Activated naive CD4-positive, alpha-beta T cell treated with anti-CD3 and anti-CD28 coated beads, Interleukin-2, amount 10 ng/mL, durations not matched to agents 7 days and 5 days (primary cell): ENCODE measurements at regions not wholly inside any gene's neighbourhood (a gene's known extent, or its start where the extent isn't known, plus 50 kb on each side); places are given as distances from the start of the nearest gene placed in this dataset.

Experiments
- CTCF ChIA-PET: fragments of 350-600 bp; sonication (Branson Sonifier 250); formaldehyde crosslinking; loops from one replicate; lab custom pipeline; 2021; ENCODE audit warnings: antibody characterized with exemption; lab: Charles Lee
- DNase-seq: peaks from one replicate; pipeline ENCODE4 v3.0.0-alpha.2; 2020
- H3K27ac Mint-ChIP-seq: one replicate; pipeline ENCODE4 v1.8.0; 2021; ENCODE audit warnings: mild to moderate bottlenecking, moderate library complexity, mixed read lengths
- H3K27me3 Mint-ChIP-seq: one replicate; pipeline ENCODE4 v1.8.0; 2021; ENCODE audit warnings: mild to moderate bottlenecking, mixed read lengths
- H3K36me3 Mint-ChIP-seq: one replicate; pipeline ENCODE4 v1.8.0; 2021; ENCODE audit warnings: mixed read lengths
- H3K4me1 Mint-ChIP-seq: one replicate; pipeline ENCODE4 v1.8.0; 2021; ENCODE audit warnings: mixed read lengths
- H3K4me3 Mint-ChIP-seq: one replicate; pipeline ENCODE4 v1.8.0; 2021; ENCODE audit warnings: mild to moderate bottlenecking, moderate library complexity, mixed read lengths
- H3K9me3 Mint-ChIP-seq: one replicate; pipeline ENCODE4 v1.8.0; 2021; ENCODE audit warnings: mixed read lengths

GRCh38 chr1:188058801-188059200 is 1230.1 kb downstream of the PLA2G4A start:
- Mint-ChIP-seq H3K4me1 (no peaks in the 10 kb centered on the region), H3K27me3 (no peaks in the 10 kb centered on the region), H3K36me3 (no peaks in the 10 kb centered on the region), H3K4me3 (no peak overlapping the region), H3K9me3 (peaks cover 2% of the 10 kb centered on the region), H3K27ac (no peak overlapping the region)
- CTCF ChIA-PET, result no interaction called here
- DNase-seq, result no peak

GRCh38 chr1:188061881-188062280 is 1233.1 kb downstream of the PLA2G4A start:
- no peak for DNase-seq
- no peak overlapping the region for H3K27ac Mint-ChIP-seq
- no peaks in the 10 kb centered on the region for H3K36me3 Mint-ChIP-seq
- CTCF ChIA-PET, result no interaction called here
- no peak overlapping the region for H3K4me3 Mint-ChIP-seq
- H3K27me3 Mint-ChIP-seq, result no peaks in the 10 kb centered on the region
- H3K4me1 Mint-ChIP-seq, result no peaks in the 10 kb centered on the region
- H3K9me3 Mint-ChIP-seq, result peaks cover 17% of the 10 kb centered on the region

GRCh38 chr1:188062456-188062855 is 1233.7 kb downstream of the PLA2G4A start:
- CTCF ChIA-PET, result no interaction called here
- Mint-ChIP-seq H3K36me3 (no peaks in the 10 kb centered on the region), H3K4me1 (no peaks in the 10 kb centered on the region), H3K27me3 (no peaks in the 10 kb centered on the region), H3K27ac (no peak overlapping the region), H3K4me3 (no peak overlapping the region), H3K9me3 (peaks cover 17% of the 10 kb centered on the region)
- no peak for DNase-seq

GRCh38 chr1:188065917-188066316 is 1237.2 kb downstream of the PLA2G4A start:
- H3K9me3 Mint-ChIP-seq, result peaks cover 28% of the 10 kb centered on the region
- DNase-seq, result no peak

GRCh38 chr1:188070848-188071247 is 1242.1 kb downstream of the PLA2G4A start:
- CTCF ChIA-PET, result no interaction called here
- H3K4me3 Mint-ChIP-seq, result no peak overlapping the region
- peaks cover 21% of the 10 kb centered on the region for H3K9me3 Mint-ChIP-seq
- DNase-seq, result no peak
- no peaks in the 10 kb centered on the region for H3K36me3 Mint-ChIP-seq
- no peak overlapping the region for H3K27ac Mint-ChIP-seq
- H3K27me3 Mint-ChIP-seq, result no peaks in the 10 kb centered on the region
- H3K4me1 Mint-ChIP-seq, result no peaks in the 10 kb centered on the region

More at GRCh38 chr1:188065917-188066316, 1237.2 kb downstream of the PLA2G4A start:
- Mint-ChIP-seq H3K4me3 (no peak overlapping the region), H3K4me1 (no peaks in the 10 kb centered on the region), H3K27ac (no peak overlapping the region), H3K36me3 (no peaks in the 10 kb centered on the region), H3K27me3 (no peaks in the 10 kb centered on the region)
- CTCF ChIA-PET, result no interaction called here

- CTCF ChIA-PET, result no interaction called here
- Mint-ChIP-seq H3K27ac (no peak overlapping the region), H3K27me3 (no peaks in the 10 kb centered on the region)
These were observed 1260.3 kb downstream of the PLA2G4A start for GRCh38 chr1:188089015-188089414.

GRCh38 chr1:188089461-188089860 is 1260.7 kb downstream of the PLA2G4A start:
- H3K36me3 Mint-ChIP-seq, result no peaks in the 10 kb centered on the region
- no peak overlapping the region for H3K4me3 Mint-ChIP-seq
- H3K27ac Mint-ChIP-seq, result no peak overlapping the region
- no peaks in the 10 kb centered on the region for H3K27me3 Mint-ChIP-seq
- DNase-seq, result no peak
- CTCF ChIA-PET, result no interaction called here
- no peaks in the 10 kb centered on the region for H3K4me1 Mint-ChIP-seq
- H3K9me3 Mint-ChIP-seq, result peaks cover 12% of the 10 kb centered on the region

More at GRCh38 chr1:188089015-188089414, 1260.3 kb downstream of the PLA2G4A start:
- no peak for DNase-seq
- H3K36me3 Mint-ChIP-seq, result no peaks in the 10 kb centered on the region
- peaks cover 12% of the 10 kb centered on the region for H3K9me3 Mint-ChIP-seq
- H3K4me1 Mint-ChIP-seq, result no peaks in the 10 kb centered on the region
- H3K4me3 Mint-ChIP-seq, result no peak overlapping the region

GRCh38 chr1:188096521-188096920 is 1267.8 kb downstream of the PLA2G4A start:
- DNase-seq, result no peak
- H3K4me1 Mint-ChIP-seq, result no peaks in the 10 kb centered on the region
- no peaks in the 10 kb centered on the region for H3K27me3 Mint-ChIP-seq
- no peaks in the 10 kb centered on the region for H3K9me3 Mint-ChIP-seq
- no peak overlapping the region for H3K27ac Mint-ChIP-seq
- H3K4me3 Mint-ChIP-seq, result no peak overlapping the region
- H3K36me3 Mint-ChIP-seq, result no peaks in the 10 kb centered on the region
- CTCF ChIA-PET, result no interaction called here

- Mint-ChIP-seq H3K9me3 (no peaks in the 10 kb centered on the region), H3K4me1 (no peaks in the 10 kb centered on the region), H3K36me3 (no peaks in the 10 kb centered on the region), H3K4me3 (no peak overlapping the region), H3K27ac (no peak overlapping the region), H3K27me3 (no peaks in the 10 kb centered on the region)
- no peak for DNase-seq
- CTCF ChIA-PET, result no interaction called here
These were observed 1288.7 kb downstream of the PLA2G4A start for GRCh38 chr1:188117436-188117835.

GRCh38 chr1:188122646-188123045 is 1293.9 kb downstream of the PLA2G4A start:
- CTCF ChIA-PET, result no interaction called here
- Mint-ChIP-seq H3K27ac (no peak overlapping the region), H3K36me3 (no peaks in the 10 kb centered on the region), H3K9me3 (peaks cover 4% of the 10 kb centered on the region), H3K4me3 (no peak overlapping the region), H3K4me1 (no peaks in the 10 kb centered on the region), H3K27me3 (no peaks in the 10 kb centered on the region)
- no peak for DNase-seq

GRCh38 chr1:188127507-188127906 is 1298.8 kb downstream of the PLA2G4A start:
- H3K27me3 Mint-ChIP-seq, result no peaks in the 10 kb centered on the region

GRCh38 chr1:188128761-188129160 is 1300.0 kb downstream of the PLA2G4A start:
- no peaks in the 10 kb centered on the region for H3K36me3 Mint-ChIP-seq

More at GRCh38 chr1:188127507-188127906, 1298.8 kb downstream of the PLA2G4A start:
- Mint-ChIP-seq H3K4me1 (no peaks in the 10 kb centered on the region), H3K4me3 (no peak overlapping the region), H3K36me3 (no peaks in the 10 kb centered on the region), H3K9me3 (peaks cover 11% of the 10 kb centered on the region), H3K27ac (no peak overlapping the region)
- no peak for DNase-seq
- CTCF ChIA-PET, result no interaction called here

GRCh38 chr1:188129856-188130838 is 1301.4 kb downstream of the PLA2G4A start:
- CTCF ChIA-PET, result no interaction called here

More at GRCh38 chr1:188128761-188129160, 1300.0 kb downstream of the PLA2G4A start:
- H3K4me3 Mint-ChIP-seq, result no peak overlapping the region
- no peak overlapping the region for H3K27ac Mint-ChIP-seq
- H3K4me1 Mint-ChIP-seq, result no peaks in the 10 kb centered on the region
- DNase-seq, result no peak
- CTCF ChIA-PET, result no interaction called here
- no peaks in the 10 kb centered on the region for H3K27me3 Mint-ChIP-seq
- peaks cover 11% of the 10 kb centered on the region for H3K9me3 Mint-ChIP-seq

GRCh38 chr1:188137221-188137620 is 1308.5 kb downstream of the PLA2G4A start:
- Mint-ChIP-seq H3K27ac (no peak overlapping the region), H3K36me3 (no peaks in the 10 kb centered on the region), H3K4me1 (no peaks in the 10 kb centered on the region), H3K4me3 (no peak overlapping the region), H3K27me3 (no peaks in the 10 kb centered on the region), H3K9me3 (no peaks in the 10 kb centered on the region)
- CTCF ChIA-PET, result no interaction called here
- DNase-seq, result no peak

More at GRCh38 chr1:188129856-188130838, 1301.4 kb downstream of the PLA2G4A start:
- Mint-ChIP-seq H3K4me3 (no peak overlapping the region), H3K4me1 (no peaks in the 10 kb centered on the region), H3K9me3 (peaks cover 11% of the 10 kb centered on the region), H3K36me3 (no peaks in the 10 kb centered on the region), H3K27me3 (no peaks in the 10 kb centered on the region), H3K27ac (no peak overlapping the region)
- DNase-seq, result no peak

GRCh38 chr1:188140958-188141357 is 1312.2 kb downstream of the PLA2G4A start:
- Mint-ChIP-seq H3K9me3 (peaks cover 5% of the 10 kb centered on the region), H3K4me1 (no peaks in the 10 kb centered on the region), H3K27me3 (no peaks in the 10 kb centered on the region), H3K36me3 (no peaks in the 10 kb centered on the region), H3K27ac (no peak overlapping the region), H3K4me3 (no peak overlapping the region)
- no peak for DNase-seq
- CTCF ChIA-PET, result no interaction called here
